CD14-positive monocyte (primary cell): ENCODE measurements at regions not wholly inside any gene's neighbourhood (a gene's known extent, or its start where the extent isn't known, plus 50 kb on each side); places are given as distances from the start of the nearest gene placed in this dataset.

ENCODE experiments used
- DNase-seq, 3 donors: peaks; one replicate each; pipeline ENCODE4 v3.0.0-alpha.2; 2011 to 2022
- H2AFZ ChIP-seq: 2 replicates; pipeline ENCODE4 v1.6.0; 2012; ENCODE audit warnings: mild to moderate bottlenecking, low read depth, low read length, inconsistent platforms; ENCODE audit not compliant: insufficient read depth, poor library complexity, severe bottlenecking
- H3K27ac ChIP-seq, 2 donors: 1 replicate in 1 of 2; 2 replicates in 1 of 2; pipeline ENCODE4 v1.5.1; 2012 to 2013; ENCODE audit warnings: low read length in 2 of 2, control low read depth in 1 of 2, inconsistent platforms in 1 of 2, low read depth in 1 of 2, mild to moderate bottlenecking in 1 of 2
- H3K27me3 ChIP-seq, 2 donors: one replicate each; pipeline versions ENCODE4 v1.6.0 to v1.6.1; 2011 to 2013; ENCODE audit warnings: low read length in 2 of 2; ENCODE audit not compliant: control insufficient read depth in 2 of 2, insufficient read depth in 2 of 2
- H3K36me3 ChIP-seq, 2 donors: replicated peaks in 1 of 2; 1 replicate in 1 of 2; 2 replicates in 1 of 2; pipeline versions ENCODE4 v1.5.1 to v1.6.1; 2012 to 2013; ENCODE audit warnings: low read length in 2 of 2, control low read depth in 1 of 2, inconsistent platforms in 1 of 2, mild to moderate bottlenecking in 1 of 2; ENCODE audit not compliant: insufficient read depth in 2 of 2, control insufficient read depth in 1 of 2
- H3K4me1 ChIP-seq, 2 donors: 1 replicate in 1 of 2; 2 replicates in 1 of 2; pipeline versions ENCODE4 v1.5.1 to v1.6.1; 2012 to 2013; ENCODE audit warnings: low read length in 2 of 2, control low read depth in 1 of 2, inconsistent platforms in 1 of 2, mild to moderate bottlenecking in 1 of 2, moderate library complexity in 1 of 2; ENCODE audit not compliant: insufficient read depth in 2 of 2, control insufficient read depth in 1 of 2
- H3K4me2 ChIP-seq: replicated peaks from 2 replicates; pipeline ENCODE3; 2012; ENCODE audit warnings: low read length, moderate library complexity, mild to moderate bottlenecking; ENCODE audit not compliant: poor library complexity, severe bottlenecking; ENCODE audit errors: extremely low read depth
- H3K4me3 ChIP-seq, 3 experiments: fragments of 200-600 bp in 1 of 3; sonication (generic) in 1 of 3; replicated peaks in 1 of 3; 1 replicate in 2 of 3; 2 replicates in 1 of 3; pipeline ENCODE4 v1.5.1; 2011 to 2013; ENCODE audit warnings: low read length in 3 of 3, mild to moderate bottlenecking in 3 of 3, control low read depth in 2 of 3, low read depth in 2 of 3, inconsistent platforms in 1 of 3, moderate library complexity in 1 of 3
- H3K79me2 ChIP-seq: 2 replicates; pipeline ENCODE4 v1.6.0; 2012; ENCODE audit warnings: mild to moderate bottlenecking, control low read depth, inconsistent platforms, low read length, moderate library complexity; ENCODE audit not compliant: insufficient read depth
- H3K9ac ChIP-seq: 2 replicates; pipeline ENCODE4 v1.6.0; 2017; ENCODE audit warnings: low read length, mild to moderate bottlenecking; ENCODE audit not compliant: insufficient read depth, poor library complexity, severe bottlenecking
- H3K9me3 ChIP-seq, 2 donors: replicated peaks in 1 of 2; 1 replicate in 1 of 2; 2 replicates in 1 of 2; pipeline versions ENCODE4 v1.5.1 to v1.6.1; 2012 to 2013; ENCODE audit warnings: low read length in 2 of 2, control low read depth in 1 of 2; ENCODE audit not compliant: control insufficient read depth in 1 of 2, insufficient read depth in 1 of 2
- H4K20me1 ChIP-seq: 2 replicates; pipeline ENCODE4 v1.6.0; 2012; ENCODE audit warnings: mild to moderate bottlenecking, low read length, control low read depth, moderate library complexity; ENCODE audit not compliant: insufficient read depth
- H3K27ac Mint-ChIP-seq, 7 donors: one replicate each; pipeline ENCODE4 v1.8.0; 2020; ENCODE audit warnings: mild to moderate bottlenecking in 7 of 7, mixed read lengths in 7 of 7, moderate library complexity in 6 of 7, inconsistent platforms in 2 of 7
- H3K27me3 Mint-ChIP-seq, 3 donors: one replicate each; pipeline ENCODE4 v1.8.0; 2021 to 2022; ENCODE audit warnings: low read depth in 3 of 3, mild to moderate bottlenecking in 3 of 3, mixed read lengths in 3 of 3, moderate library complexity in 3 of 3, inconsistent platforms in 1 of 3
- H3K36me3 Mint-ChIP-seq, 2 donors: one replicate each; pipeline ENCODE4 v1.8.0; 2020; ENCODE audit warnings: mixed read lengths in 2 of 2, inconsistent platforms in 1 of 2, mild to moderate bottlenecking in 1 of 2
- H3K4me1 Mint-ChIP-seq: one replicate; pipeline ENCODE4 v1.8.0; 2020; ENCODE audit warnings: mild to moderate bottlenecking, mixed read lengths
- H3K4me3 Mint-ChIP-seq, 2 donors: one replicate each; pipeline ENCODE4 v1.8.0; 2020; ENCODE audit warnings: mild to moderate bottlenecking in 2 of 2, mixed read lengths in 2 of 2, moderate library complexity in 1 of 2
- H3K9me3 Mint-ChIP-seq, 7 donors: one replicate each; pipeline ENCODE4 v1.8.0; 2020 to 2022; ENCODE audit warnings: mixed read lengths in 7 of 7, mild to moderate bottlenecking in 6 of 7, moderate library complexity in 6 of 7, inconsistent platforms in 2 of 7
- CTCF ChIP-seq: fragments of 200-600 bp; IDR thresholded peaks from one replicate; pipeline ENCODE4 v1.8.0; 2022; ENCODE audit warnings: antibody characterized with exemption, mild to moderate bottlenecking
- WGBS: methylation state at CpG from one replicate; pipeline ENCODE4 v1.1.5; 2013; ENCODE audit warnings: missing lambda C conversion rate; ENCODE audit not compliant: insufficient coverage; 5-methylcytosine and 5-hydroxymethylcytosine counted together
- intact Hi-C, 2 donors: fragments of 100-400 bp; cut with micrococcal nuclease; formaldehyde crosslinking; loops; one replicate each; pipeline versions ENCODE4 v1.15.0 to v1.15.1; 2023

DNA sequence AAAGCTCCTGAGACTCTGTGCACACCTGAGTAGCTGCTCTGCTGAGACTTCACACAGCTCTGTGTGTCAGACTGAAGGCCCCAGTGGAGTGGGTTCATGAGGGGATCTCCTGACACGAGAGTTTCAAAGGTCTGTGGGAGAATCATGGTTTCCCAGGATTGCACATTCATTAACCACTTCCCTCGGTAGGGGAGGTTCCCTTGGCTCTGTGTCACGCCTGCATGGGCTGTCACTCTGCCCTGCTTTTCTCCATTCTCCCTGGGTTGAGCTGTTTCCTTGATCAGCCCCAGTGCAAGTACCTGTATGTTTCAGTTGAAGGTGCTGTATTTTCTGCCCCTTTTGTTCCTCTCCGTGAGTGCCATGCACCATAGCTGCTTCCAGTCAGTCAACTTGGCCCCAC is 236.9 kb downstream of the EPM2A start:
- no peak for DNase-seq
- H3K9me3 Mint-ChIP-seq: peaks cover 15 to 31% (median 19%) of the 10 kb centered on the region in 7 donors
- Histone ChIP-seq H3K4me1 (no peaks in the 10 kb centered on the region), H3K9ac (no peak overlapping the region), H3K36me3 (no peaks in the 10 kb centered on the region), H2AFZ (no peak overlapping the region), H3K9me3 (peaks cover 24 to 26% of the 10 kb centered on the region in 2 donors), H3K27me3 (no peaks in the 10 kb centered on the region), H3K4me3 (no peak overlapping the region), H3K79me2 (no peaks in the 10 kb centered on the region), H4K20me1 (no peaks in the 10 kb centered on the region), H3K4me2 (no peak overlapping the region), H3K27ac (no peak overlapping the region)
- no peaks in the 10 kb centered on the region for H3K27me3 Mint-ChIP-seq
- WGBS: 100% methylated on average over 1 of the region's 4 CpGs
- intact Hi-C loops: no loop called here
- TF ChIP-seq CTCF: no peak
- H3K4me3 Mint-ChIP-seq: no peak overlapping the region
- no peak overlapping the region for H3K27ac Mint-ChIP-seq
- H3K36me3 Mint-ChIP-seq: no peaks in the 10 kb centered on the region
- no peaks in the 10 kb centered on the region for H3K4me1 Mint-ChIP-seq

DNA sequence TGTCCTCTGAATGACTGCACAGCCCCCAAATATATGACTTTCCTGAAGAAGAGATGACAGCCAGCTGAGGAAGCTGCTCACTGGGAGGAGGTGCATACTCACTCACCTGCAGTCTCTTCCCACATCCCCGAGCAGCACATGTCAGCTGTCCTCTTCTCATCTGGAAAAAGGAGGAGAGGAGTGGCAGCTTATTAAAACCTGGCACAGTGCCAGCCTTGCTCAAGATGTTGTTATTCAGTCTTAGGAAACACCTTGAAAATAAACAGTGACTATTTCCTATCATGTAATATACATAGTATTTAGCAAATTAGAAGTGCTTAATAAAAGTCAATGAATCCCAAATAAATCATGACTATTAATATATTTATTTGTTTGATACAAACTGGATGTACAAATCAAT is 232.9 kb downstream of the EPM2A start:
- DNase-seq: no peak
- peaks cover 8 to 19% (median 11%) of the 10 kb centered on the region in 7 donors for H3K9me3 Mint-ChIP-seq
- Histone ChIP-seq H3K36me3 (no peaks in the 10 kb centered on the region), H3K4me1 (no peaks in the 10 kb centered on the region), H3K27me3 (no peaks in the 10 kb centered on the region), H3K4me3 (no peak overlapping the region), H4K20me1 (no peaks in the 10 kb centered on the region), H3K9ac (no peak overlapping the region), H3K27ac (no peak overlapping the region), H3K4me2 (no peak overlapping the region), H2AFZ (no peak overlapping the region), H3K79me2 (no peaks in the 10 kb centered on the region), H3K9me3 (peaks cover 16 to 21% of the 10 kb centered on the region in 2 donors)
- intact Hi-C loops: no loop called here
- H3K27ac Mint-ChIP-seq: no peak overlapping the region
- no peaks in the 10 kb centered on the region for H3K27me3 Mint-ChIP-seq
- H3K36me3 Mint-ChIP-seq: no peaks in the 10 kb centered on the region
- no CpG with 5 or more reads among the region's 1 CpG for WGBS
- no peak overlapping the region for H3K4me3 Mint-ChIP-seq
- no peaks in the 10 kb centered on the region for H3K4me1 Mint-ChIP-seq
- no peak for TF ChIP-seq CTCF
